ENCODE measurements at regions not wholly inside any gene's neighbourhood (a gene's known extent, or its start where the extent isn't known, plus 50 kb on each side); places are given as distances from the start of the nearest gene placed in this dataset.

GRCh38 chr4:55756208-55756607, 63.4 kb upstream of the EXOC1L start:
- DNase-seq, result no peak

GRCh38 chr4:55757356-55757952, 62.1 kb upstream of the EXOC1L start:
- DNase-seq, result no peak

- DNase-seq, result no peak
Observed at GRCh38 chr4:55758066-55758465, 61.5 kb upstream of the EXOC1L start.

GRCh38 chr4:55758570-55758969, 61.0 kb upstream of the EXOC1L start:
- peak; percentile 70 for DNase-seq

GRCh38 chr4:55762819-55763218, 56.8 kb upstream of the EXOC1L start:
- no peak for DNase-seq

- DNase-seq, result no peak
Observed at GRCh38 chr4:55763996-55764395, 55.6 kb upstream of the EXOC1L start.

GRCh38 chr4:55765070-55765469, 54.5 kb upstream of the EXOC1L start:
- DNase-seq, result peak; percentile 68

GRCh38 chr4:55768291-55768690, 51.3 kb upstream of the EXOC1L start:
- DNase-seq, result no peak

Measured in NCI-H510A treated with DMSO at 0.1 percent for 48 hours (cell line).